GM23248 (cell line): ENCODE measurements at regions not wholly inside any gene's neighbourhood (a gene's known extent, or its start where the extent isn't known, plus 50 kb on each side); places are given as distances from the start of the nearest gene placed in this dataset.

ENCODE experiments used
- EZH2 ChIP-seq: fragments of 200-600 bp; sonication (generic); IDR thresholded peaks from 2 replicates; pipeline ENCODE4 v1.6.1; 2018; ENCODE audit warnings: antibody characterized with exemption, mild to moderate bottlenecking; ENCODE audit not compliant: insufficient read depth, poor library complexity, severe bottlenecking
- EZH2phosphoT487 ChIP-seq: fragments of 200-600 bp; sonication (generic); IDR thresholded peaks from 2 replicates; pipeline ENCODE4 v1.6.1; 2018; ENCODE audit warnings: antibody characterized with exemption, moderate library complexity, mild to moderate bottlenecking, low read depth; ENCODE audit not compliant: insufficient read depth

DNA sequence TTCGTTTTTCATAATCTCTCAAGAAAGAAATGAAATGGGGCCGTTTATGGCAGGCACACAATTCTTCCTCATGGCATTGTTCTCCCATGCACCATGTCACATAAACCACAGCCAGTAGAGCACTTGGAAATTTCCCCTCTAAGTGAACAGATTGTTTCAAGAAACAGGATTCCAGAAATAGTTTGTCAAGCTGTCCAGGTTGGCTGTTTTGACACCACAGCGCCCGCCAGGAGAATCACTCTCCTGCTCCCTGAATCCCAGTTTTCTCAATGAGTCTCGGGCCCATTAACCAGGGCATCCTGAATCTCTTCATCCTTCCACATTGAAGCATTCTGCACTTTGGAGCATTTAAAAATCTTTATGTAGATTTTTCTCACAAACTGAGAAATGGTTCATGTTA is 172.2 kb upstream of the NEBL start:
- no peak for TF ChIP-seq EZH2
- no peak for TF ChIP-seq EZH2phosphoT487
